HEK293 (cell line): ENCODE measurements at regions not wholly inside any gene's neighbourhood (a gene's known extent, or its start where the extent isn't known, plus 50 kb on each side); places are given as distances from the start of the nearest gene placed in this dataset.
"Not testable (repeated sequence)": the region's sequence is repeated elsewhere in the genome, so short reads cannot be mapped to it uniquely, and the experiment has no call there.

Experiments used
- CTCF ChIA-PET: fragments of 350-600 bp; formaldehyde crosslinking; extraction: SDS; loops from one replicate; lab custom pipeline; 2021; ENCODE audit warnings: antibody characterized with exemption; lab: Yijun Ruan, JAX
- POLR2A ChIA-PET: fragments of 300-600 bp; formaldehyde crosslinking; extraction: SDS; loops from one replicate; lab custom pipeline; 2020; ENCODE audit warnings: antibody characterized with exemption, inconsistent platforms; lab: Yijun Ruan, JAX
- H3K27ac ChIP-seq: fragments of 200-500 bp; sonication (Bioruptor generic); 2 replicates; pipeline ENCODE4 v1.5.1; 2014; ENCODE audit warnings: low read depth, low read length, control low read depth, inconsistent platforms; ENCODE audit errors: extremely low read depth
- H3K36me3 ChIP-seq, 2 experiments: fragments of 200-500 bp in 1 of 2; sonication (Bioruptor generic) in 1 of 2; 1 replicate in 1 of 2; 2 replicates in 1 of 2; pipeline ENCODE4 v1.5.1; 2014 to 2017; ENCODE audit warnings: inconsistent platforms in 2 of 2, low read length in 2 of 2; ENCODE audit not compliant: control insufficient read depth in 2 of 2, insufficient read depth in 1 of 2
- H3K4me1 ChIP-seq: fragments of 200-500 bp; sonication (Bioruptor generic); 2 replicates; pipeline ENCODE4 v1.5.1; 2014; ENCODE audit warnings: mild to moderate bottlenecking, low read length, inconsistent platforms; ENCODE audit not compliant: control insufficient read depth, insufficient read depth
- H3K4me3 ChIP-seq: 2 replicates; pipeline ENCODE4 v1.5.1; 2011; ENCODE audit warnings: low read depth, mild to moderate bottlenecking, control low read depth, low read length, moderate library complexity
- H3K9me3 ChIP-seq: fragments of 200-500 bp; sonication (Bioruptor generic); 2 replicates; pipeline ENCODE4 v1.5.1; 2014; ENCODE audit warnings: low read depth, low read length, inconsistent platforms; ENCODE audit not compliant: control insufficient read depth, insufficient read depth
- FEZF1 ChIP-seq: fragments of 450-650 bp; formaldehyde crosslinking; IDR thresholded peaks from 2 replicates; pipeline ENCODE4 v1.5.1; 2016; ENCODE audit warnings: missing biosample characterization, missing genetic modification characterization
- OSR2 ChIP-seq: fragments of 450-650 bp; formaldehyde crosslinking; IDR thresholded peaks from 2 replicates; pipeline ENCODE4 v1.5.1; 2016; ENCODE audit warnings: missing biosample characterization, missing genetic modification characterization
- SP7 ChIP-seq: fragments of 450-650 bp; formaldehyde crosslinking; IDR thresholded peaks from 2 replicates; pipeline ENCODE4 v1.5.1; 2016; ENCODE audit warnings: missing biosample characterization, missing genetic modification characterization
- TCF7L2 ChIP-seq: IDR thresholded peaks from 2 replicates; pipeline ENCODE4 v1.6.1; 2011; ENCODE audit warnings: low read depth, mild to moderate bottlenecking, inconsistent platforms, low read length, moderate library complexity, borderline replicate concordance
- WT1 ChIP-seq: fragments of 450-650 bp; formaldehyde crosslinking; IDR thresholded peaks from 2 replicates; pipeline ENCODE4 v1.5.1; 2016; ENCODE audit warnings: missing biosample characterization, missing genetic modification characterization
- ZNF398 ChIP-seq: fragments of 450-650 bp; formaldehyde crosslinking; IDR thresholded peaks from 2 replicates; pipeline ENCODE4 v1.5.1; 2017; ENCODE audit warnings: missing biosample characterization, missing genetic modification characterization
- ZNF449 ChIP-seq: fragments of 450-650 bp; formaldehyde crosslinking; IDR thresholded peaks from 2 replicates; pipeline ENCODE4 v1.5.1; 2017; ENCODE audit warnings: missing biosample characterization, mild to moderate bottlenecking, missing genetic modification characterization, moderate library complexity
- ZNF561 ChIP-seq: fragments of 450-650 bp; IDR thresholded peaks from 2 replicates; pipeline ENCODE4 v1.5.1; 2018; ENCODE audit warnings: missing biosample characterization, missing genetic modification characterization, borderline replicate concordance
- ZNF660 ChIP-seq: fragments of 450-650 bp; IDR thresholded peaks from 2 replicates; pipeline ENCODE4 v1.5.1; 2018; ENCODE audit warnings: missing biosample characterization, mild to moderate bottlenecking, missing genetic modification characterization

GRCh38 chr1:206380791-206381610 lies 89.3 kb upstream of the IKBKE start:
- H3K9me3 ChIP-seq, H3K4me1 ChIP-seq, CTCF ChIA-PET, H3K4me3 ChIP-seq, POLR2A ChIA-PET, H3K27ac ChIP-seq, H3K36me3 ChIP-seq: not testable (repeated sequence)
- 0 out of 2 replicates have a peak, but pooled peaks have one; percentile 42 for TF ChIP-seq ZNF660 (tag by site-specific recombination)
- peak; percentile 47; the same call in 1 of the 2 replicates for TF ChIP-seq ZNF398 (tag by site-specific recombination)
- TF ChIP-seq TCF7L2: peak; percentile 70
- peak; percentile 30; the same call in 1 of the 2 replicates for TF ChIP-seq FEZF1 (tag by site-specific recombination)
- TF ChIP-seq ZNF561 (tag by site-specific recombination): 0 out of 2 replicates have a peak, but pooled peaks have one; percentile 28
- peak; percentile 91 for TF ChIP-seq WT1
- peak; percentile 49 for TF ChIP-seq SP7
- TF ChIP-seq ZNF449 (tag by site-specific recombination): peak; percentile 80
- TF ChIP-seq OSR2 (tag by site-specific recombination): peak; percentile 75

- H3K4me1 ChIP-seq, POLR2A ChIA-PET, CTCF ChIA-PET, H3K9me3 ChIP-seq, H3K27ac ChIP-seq, H3K4me3 ChIP-seq, H3K36me3 ChIP-seq: not testable (repeated sequence)
Measured at GRCh38 chr1:206384029-206384807, 86.1 kb upstream of the IKBKE start.

- H3K4me3 ChIP-seq, POLR2A ChIA-PET, H3K9me3 ChIP-seq, H3K27ac ChIP-seq, H3K4me1 ChIP-seq, CTCF ChIA-PET, H3K36me3 ChIP-seq: not testable (repeated sequence)
Measured at GRCh38 chr1:206384891-206385290, 85.4 kb upstream of the IKBKE start.

- H3K9me3 ChIP-seq, H3K27ac ChIP-seq, H3K4me1 ChIP-seq, H3K4me3 ChIP-seq, POLR2A ChIA-PET, CTCF ChIA-PET, H3K36me3 ChIP-seq: not testable (repeated sequence)
Measured at GRCh38 chr1:206387631-206388030, 82.6 kb upstream of the IKBKE start.

- H3K27ac ChIP-seq, H3K4me1 ChIP-seq, CTCF ChIA-PET, H3K9me3 ChIP-seq, H3K36me3 ChIP-seq, H3K4me3 ChIP-seq, POLR2A ChIA-PET: not testable (repeated sequence)
Measured at GRCh38 chr1:206391903-206392302, 78.4 kb upstream of the IKBKE start.

GRCh38 chr1:206397501-206397900 lies 72.8 kb upstream of the IKBKE start:
- CTCF ChIA-PET, H3K27ac ChIP-seq, H3K9me3 ChIP-seq, H3K4me3 ChIP-seq, H3K4me1 ChIP-seq, H3K36me3 ChIP-seq, POLR2A ChIA-PET: not testable (repeated sequence)

- CTCF ChIA-PET, H3K4me1 ChIP-seq, H3K4me3 ChIP-seq, H3K9me3 ChIP-seq, POLR2A ChIA-PET, H3K36me3 ChIP-seq, H3K27ac ChIP-seq: not testable (repeated sequence)
Measured at GRCh38 chr1:206398261-206398660, 72.0 kb upstream of the IKBKE start.
